B cell (primary cell): ENCODE measurements at regions not wholly inside any gene's neighbourhood (a gene's known extent, or its start where the extent isn't known, plus 50 kb on each side); places are given as distances from the start of the nearest gene placed in this dataset.

Experiments
- ATAC-seq: fragments of 200-7000 bp; cut with Tn5 transposase; one replicate; pipeline ENCODE4 v1.10.0; 2021; ENCODE audit warnings: low read depth, mild to moderate bottlenecking, moderate number of reproducible peaks, moderate library complexity
- CTCF ChIA-PET: fragments of 350-600 bp; sonication (Branson Sonifier 250); formaldehyde crosslinking; loops from one replicate; lab custom pipeline; 2021; ENCODE audit warnings: antibody characterized with exemption, inconsistent platforms; lab: Charles Lee
- POLR2A ChIA-PET: fragments of 350-600 bp; sonication (Branson Sonifier 250); formaldehyde crosslinking; loops from one replicate; lab custom pipeline; 2021; ENCODE audit warnings: antibody characterized with exemption; lab: Charles Lee
- DNase-seq: peaks from one replicate; pipeline ENCODE4 v3.0.0; 2013
- H2AFZ ChIP-seq: 2 replicates; pipeline ENCODE4 v1.6.1; 2012; ENCODE audit warnings: mild to moderate bottlenecking, low read depth, low read length; ENCODE audit not compliant: insufficient read depth, poor library complexity, severe bottlenecking
- H3K27ac ChIP-seq, 2 donors: 1 replicate in 1 of 2; 2 replicates in 1 of 2; pipeline ENCODE4 v1.5.1; 2012 to 2013; ENCODE audit warnings: low read length in 2 of 2, mild to moderate bottlenecking in 2 of 2, moderate library complexity in 1 of 2
- H3K27me3 ChIP-seq, 4 experiments: fragments of 200-600 bp in 1 of 4; sonication (generic) in 1 of 4; replicated peaks in 1 of 4; 1 replicate in 2 of 4; 2 replicates in 2 of 4; pipeline versions ENCODE4 v1.6.1 to v1.7.0; 2013 to 2016; ENCODE audit warnings: low read length in 3 of 4, mild to moderate bottlenecking in 2 of 4, mixed read lengths in 1 of 4, moderate library complexity in 1 of 4; ENCODE audit not compliant: insufficient read depth in 4 of 4, control insufficient read depth in 3 of 4; ENCODE audit errors: control extremely low read depth in 1 of 4
- H3K36me3 ChIP-seq, 2 experiments: replicated peaks in 1 of 2; 1 replicate in 1 of 2; 2 replicates in 1 of 2; pipeline versions ENCODE4 v1.6.1 to v1.7.1; 2013; ENCODE audit warnings: low read length in 1 of 2; ENCODE audit not compliant: insufficient read depth in 2 of 2, control insufficient read depth in 1 of 2; ENCODE audit errors: control extremely low read depth in 1 of 2, extremely low read depth in 1 of 2
- H3K4me1 ChIP-seq, 2 donors: fragments of 200-600 bp in 1 of 2; sonication (generic) in 1 of 2; 1 replicate in 1 of 2; 2 replicates in 1 of 2; pipeline versions ENCODE4 v1.5.1 to v1.6.1; 2013 to 2017; ENCODE audit warnings: low read length in 2 of 2; ENCODE audit not compliant: control insufficient read depth in 2 of 2, insufficient read depth in 2 of 2
- H3K4me2 ChIP-seq: replicated peaks from 2 replicates; pipeline ENCODE3; 2012; ENCODE audit warnings: mild to moderate bottlenecking, low read depth, low read length; ENCODE audit not compliant: poor library complexity, severe bottlenecking
- H3K4me3 ChIP-seq, 5 experiments: fragments of 200-600 bp in 1 of 5; sonication (generic) in 1 of 5; 1 replicate in 3 of 5; 2 replicates in 2 of 5; pipeline versions ENCODE4 v1.5.1 to v1.7.0; 2011 to 2016; ENCODE audit warnings: low read length in 4 of 5, mild to moderate bottlenecking in 4 of 5, low read depth in 2 of 5, control low read depth in 1 of 5, moderate library complexity in 1 of 5; ENCODE audit not compliant: insufficient read depth in 1 of 5; ENCODE audit errors: control extremely low read depth in 1 of 5, extremely low read depth in 1 of 5
- H3K79me2 ChIP-seq: fragments of 200-600 bp; sonication (generic); one replicate; pipeline ENCODE4 v1.6.0; 2016; ENCODE audit warnings: low read length; ENCODE audit not compliant: control insufficient read depth, insufficient read depth
- H3K9ac ChIP-seq: fragments of 200-600 bp; sonication (generic); 2 replicates; pipeline ENCODE4 v1.6.1; 2017; ENCODE audit warnings: mild to moderate bottlenecking, low read length, moderate library complexity
- H3K9me3 ChIP-seq, 3 donors: one replicate each; pipeline versions ENCODE4 v1.6.1 to v1.7.1; 2013; ENCODE audit warnings: low read length in 2 of 3; ENCODE audit not compliant: control insufficient read depth in 2 of 3, insufficient read depth in 1 of 3; ENCODE audit errors: control extremely low read depth in 1 of 3
- H4K20me1 ChIP-seq: 2 replicates; pipeline ENCODE4 v1.6.0; 2012; ENCODE audit warnings: mild to moderate bottlenecking, low read length; ENCODE audit not compliant: insufficient read depth, control insufficient read depth, poor library complexity, severe bottlenecking
- H3K27ac Mint-ChIP-seq: one replicate; pipeline ENCODE4 v1.8.0; 2021; ENCODE audit warnings: mixed read lengths
- H3K27me3 Mint-ChIP-seq: one replicate; pipeline ENCODE4 v1.8.0; 2021; ENCODE audit warnings: mixed read lengths
- H3K4me1 Mint-ChIP-seq: one replicate; pipeline ENCODE4 v1.8.0; 2021; ENCODE audit warnings: mixed read lengths
- H3K4me3 Mint-ChIP-seq: one replicate; pipeline ENCODE4 v1.8.0; 2021; ENCODE audit warnings: mixed read lengths
- H3K9me3 Mint-ChIP-seq: one replicate; pipeline ENCODE4 v1.8.0; 2022; ENCODE audit warnings: mixed read lengths; ENCODE audit not compliant: insufficient read depth
- CTCF ChIP-seq: fragments of 200-600 bp; IDR thresholded peaks from one replicate; pipeline ENCODE4 v1.8.0; 2022; ENCODE audit warnings: antibody characterized with exemption, mild to moderate bottlenecking
- EZH2 ChIP-seq: IDR thresholded peaks from 2 replicates; pipeline ENCODE4 v1.6.1; 2012; ENCODE audit warnings: borderline replicate concordance, low read depth, mild to moderate bottlenecking, moderate library complexity, low read length; ENCODE audit not compliant: insufficient read depth, poor library complexity, severe bottlenecking
- WGBS: methylation state at CpG from one replicate; pipeline ENCODE4 v1.1.5; 2013; ENCODE audit warnings: missing lambda C conversion rate; ENCODE audit not compliant: insufficient coverage; 5-methylcytosine and 5-hydroxymethylcytosine counted together
- intact Hi-C: fragments of 100-400 bp; cut with micrococcal nuclease; formaldehyde crosslinking; loops from one replicate; pipeline ENCODE4 v1.10.0; 2022

DNA sequence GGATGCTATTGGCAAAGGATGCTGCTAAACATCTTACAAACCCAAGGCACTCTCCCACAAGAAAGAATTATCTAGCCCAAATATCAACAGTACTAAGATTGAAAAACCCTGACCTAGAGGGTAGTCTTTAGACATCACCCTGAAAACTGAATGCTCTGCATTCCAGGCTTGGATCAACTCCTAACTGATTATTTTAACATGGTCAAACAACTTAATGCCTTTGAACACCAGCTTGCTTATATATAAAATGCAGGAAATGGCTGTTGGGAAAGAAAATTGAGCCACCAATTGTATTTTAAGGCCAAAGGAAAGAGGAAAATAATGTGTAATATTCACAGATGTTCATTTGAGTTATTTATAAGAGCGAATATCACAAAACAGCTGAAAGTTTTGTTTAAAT lies 72.2 kb upstream of the C1orf87 start:
- Histone ChIP-seq H3K4me3 (no peak overlapping the region), H3K4me2 (no peak overlapping the region), H3K27ac (no peak overlapping the region), H3K9ac (no peak overlapping the region), H3K9me3 (no peaks in the 10 kb centered on the region), H3K27me3 (no peaks in the 10 kb centered on the region), H4K20me1 (no peaks in the 10 kb centered on the region), H3K36me3 (no peaks in the 10 kb centered on the region), H3K4me1 (no peaks in the 10 kb centered on the region), H2AFZ (no peak overlapping the region), H3K79me2 (no peaks in the 10 kb centered on the region)
- WGBS: no CpG with 5 or more reads among the region's 1 CpG
- H3K4me1 Mint-ChIP-seq: no peaks in the 10 kb centered on the region
- H3K27ac Mint-ChIP-seq: no peak overlapping the region
- ATAC-seq (no peak), DNase-seq (no peak)
- ChIA-PET POLR2A (no interaction called here), CTCF (no interaction called here)
- no peaks in the 10 kb centered on the region for H3K27me3 Mint-ChIP-seq
- intact Hi-C loops: no loop called here
- no peak overlapping the region for H3K4me3 Mint-ChIP-seq
- H3K9me3 Mint-ChIP-seq: no peaks in the 10 kb centered on the region
- TF ChIP-seq EZH2: no peak
- TF ChIP-seq CTCF: no peak

DNA sequence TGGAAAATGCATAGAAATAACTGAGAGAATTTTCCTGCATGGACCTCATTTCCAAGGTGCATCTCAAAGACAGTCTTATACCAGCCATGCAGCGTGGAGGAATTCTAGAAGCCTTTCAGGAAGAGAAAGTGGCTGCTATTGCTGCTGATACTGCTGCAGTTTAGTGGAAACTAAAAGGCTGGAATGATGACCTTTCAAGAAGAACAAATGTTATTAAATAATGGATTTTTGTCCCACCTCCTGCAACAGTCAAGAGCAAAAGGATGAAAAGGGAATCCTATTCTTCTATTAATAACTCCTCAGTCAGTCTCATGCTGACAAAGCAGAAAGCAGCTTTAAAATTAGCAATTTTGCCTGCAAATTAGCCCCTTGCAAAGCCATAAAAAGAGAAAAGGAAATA lies 68.2 kb upstream of the C1orf87 start:
- ChIA-PET POLR2A (no interaction called here), CTCF (no interaction called here)
- Mint-ChIP-seq H3K27me3 (no peaks in the 10 kb centered on the region), H3K4me1 (no peaks in the 10 kb centered on the region), H3K27ac (no peak overlapping the region), H3K4me3 (no peak overlapping the region), H3K9me3 (no peaks in the 10 kb centered on the region)
- no peak overlapping the region for H3K4me2 ChIP-seq
- no peak for TF ChIP-seq CTCF
- TF ChIP-seq EZH2: no peak
- no peak for DNase-seq
- H3K9me3 ChIP-seq: no peaks in the 10 kb centered on the region
- no peak for ATAC-seq
- no peak overlapping the region for H2AFZ ChIP-seq
- intact Hi-C loops: no loop called here
- no peaks in the 10 kb centered on the region for H4K20me1 ChIP-seq
- H3K79me2 ChIP-seq: no peaks in the 10 kb centered on the region
- H3K4me3 ChIP-seq: no peak overlapping the region
- WGBS: 80% methylated on average over 1 of the region's 1 CpG
- no peaks in the 10 kb centered on the region for H3K36me3 ChIP-seq
- H3K27ac ChIP-seq: no peak overlapping the region
- no peaks in the 10 kb centered on the region for H3K4me1 ChIP-seq
- H3K9ac ChIP-seq: no peak overlapping the region
- no peaks in the 10 kb centered on the region for H3K27me3 ChIP-seq
